Neural crest cell (in vitro differentiated cells): ENCODE measurements at regions not wholly inside any gene's neighbourhood (a gene's known extent, or its start where the extent isn't known, plus 50 kb on each side); places are given as distances from the start of the nearest gene placed in this dataset.
A peak's percentile ranks its signal among the peaks of the same experiment; 100 is the strongest.

Experiments used
- DNase-seq: peaks from one replicate; pipeline ENCODE4 v3.0.0; 2021; ENCODE audit warnings: low read depth, mixed read lengths, low spot score
- H3K27ac Mint-ChIP-seq: one replicate; pipeline ENCODE4 v1.8.0; 2021; ENCODE audit warnings: mild to moderate bottlenecking, mixed read lengths; ENCODE audit not compliant: unreplicated experiment
- H3K27me3 Mint-ChIP-seq: 2 replicates; pipeline ENCODE4 v1.8.0; 2021; ENCODE audit warnings: low read depth, mild to moderate bottlenecking, mixed read lengths
- H3K36me3 Mint-ChIP-seq: 2 replicates; pipeline ENCODE4 v1.8.0; 2021; ENCODE audit warnings: low read depth, mild to moderate bottlenecking, mixed read lengths
- H3K4me1 Mint-ChIP-seq: 2 replicates; pipeline ENCODE4 v1.8.0; 2021; ENCODE audit warnings: mixed read lengths
- H3K4me3 Mint-ChIP-seq: one replicate; pipeline ENCODE4 v1.8.0; 2021; ENCODE audit warnings: mild to moderate bottlenecking, mixed read lengths
- H3K9me3 Mint-ChIP-seq: 2 replicates; pipeline ENCODE4 v1.8.0; 2021; ENCODE audit warnings: mixed read lengths
- TF ChIP-seq, protein P1 (sequence below): fragments of 200-600 bp; sonication (generic); conservative IDR thresholded peaks from 2 replicates; pipeline ENCODE4 v1.5.0; 2021; ENCODE audit warnings: antibody characterized with exemption, mild to moderate bottlenecking

DNA sequence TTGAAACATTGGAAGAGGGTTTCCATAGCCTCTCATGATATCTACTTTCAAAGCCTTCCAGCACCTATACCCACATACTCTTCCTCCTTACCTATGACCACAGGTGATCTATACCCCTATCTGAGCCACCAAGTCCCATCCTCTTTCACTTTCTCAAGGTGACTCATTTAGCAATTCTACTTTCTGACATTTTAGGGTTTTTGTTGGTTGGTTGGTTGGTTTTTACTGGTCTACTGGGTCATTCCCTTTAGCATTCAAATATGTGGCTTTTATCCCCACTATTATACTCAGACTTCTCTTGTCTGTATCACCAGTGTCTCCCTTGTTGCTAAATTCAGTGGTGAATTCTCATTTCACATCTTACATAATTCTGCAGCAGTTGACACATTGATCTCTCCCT is 130.4 kb upstream of the STEAP4 start:
- Mint-ChIP-seq H3K36me3 (no peaks in the 10 kb centered on the region), H3K27me3 (no peaks in the 10 kb centered on the region), H3K27ac (no peak overlapping the region), H3K4me3 (no peak overlapping the region), H3K4me1 (peaks cover 3% of the 10 kb centered on the region), H3K9me3 (no peaks in the 10 kb centered on the region)
- TF ChIP-seq, protein P1, sequence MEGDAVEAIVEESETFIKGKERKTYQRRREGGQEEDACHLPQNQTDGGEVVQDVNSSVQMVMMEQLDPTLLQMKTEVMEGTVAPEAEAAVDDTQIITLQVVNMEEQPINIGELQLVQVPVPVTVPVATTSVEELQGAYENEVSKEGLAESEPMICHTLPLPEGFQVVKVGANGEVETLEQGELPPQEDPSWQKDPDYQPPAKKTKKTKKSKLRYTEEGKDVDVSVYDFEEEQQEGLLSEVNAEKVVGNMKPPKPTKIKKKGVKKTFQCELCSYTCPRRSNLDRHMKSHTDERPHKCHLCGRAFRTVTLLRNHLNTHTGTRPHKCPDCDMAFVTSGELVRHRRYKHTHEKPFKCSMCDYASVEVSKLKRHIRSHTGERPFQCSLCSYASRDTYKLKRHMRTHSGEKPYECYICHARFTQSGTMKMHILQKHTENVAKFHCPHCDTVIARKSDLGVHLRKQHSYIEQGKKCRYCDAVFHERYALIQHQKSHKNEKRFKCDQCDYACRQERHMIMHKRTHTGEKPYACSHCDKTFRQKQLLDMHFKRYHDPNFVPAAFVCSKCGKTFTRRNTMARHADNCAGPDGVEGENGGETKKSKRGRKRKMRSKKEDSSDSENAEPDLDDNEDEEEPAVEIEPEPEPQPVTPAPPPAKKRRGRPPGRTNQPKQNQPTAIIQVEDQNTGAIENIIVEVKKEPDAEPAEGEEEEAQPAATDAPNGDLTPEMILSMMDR = no peak
- DNase-seq = no peak

DNA sequence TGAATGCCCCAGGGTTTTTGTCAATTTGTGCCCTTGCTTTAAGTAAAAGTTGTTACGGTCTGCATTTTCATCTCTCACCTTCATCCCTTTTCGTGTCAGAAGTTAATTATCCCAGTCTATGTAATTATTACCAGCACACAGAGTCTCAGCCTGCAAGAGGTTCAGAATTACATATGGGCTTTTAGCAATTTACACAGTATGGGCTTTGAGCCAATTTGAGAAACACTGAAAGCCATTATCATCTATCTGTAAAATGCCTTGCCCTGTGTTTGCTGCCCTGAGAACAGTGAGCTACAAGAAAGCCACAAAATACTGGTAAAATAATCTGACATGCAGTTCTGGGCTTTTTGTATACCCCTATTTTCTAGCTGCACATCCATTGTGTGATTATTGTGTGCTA is 125.6 kb upstream of the STEAP4 start:
- peaks cover 9% of the 10 kb centered on the region for H3K4me1 Mint-ChIP-seq
- no peaks in the 10 kb centered on the region for H3K9me3 Mint-ChIP-seq
- no peak overlapping the region for H3K27ac Mint-ChIP-seq
- H3K4me3 Mint-ChIP-seq = no peak overlapping the region
- no peak for DNase-seq
- H3K36me3 Mint-ChIP-seq = no peaks in the 10 kb centered on the region
- TF ChIP-seq, protein P1 = no peak
- H3K27me3 Mint-ChIP-seq = no peaks in the 10 kb centered on the region

DNA sequence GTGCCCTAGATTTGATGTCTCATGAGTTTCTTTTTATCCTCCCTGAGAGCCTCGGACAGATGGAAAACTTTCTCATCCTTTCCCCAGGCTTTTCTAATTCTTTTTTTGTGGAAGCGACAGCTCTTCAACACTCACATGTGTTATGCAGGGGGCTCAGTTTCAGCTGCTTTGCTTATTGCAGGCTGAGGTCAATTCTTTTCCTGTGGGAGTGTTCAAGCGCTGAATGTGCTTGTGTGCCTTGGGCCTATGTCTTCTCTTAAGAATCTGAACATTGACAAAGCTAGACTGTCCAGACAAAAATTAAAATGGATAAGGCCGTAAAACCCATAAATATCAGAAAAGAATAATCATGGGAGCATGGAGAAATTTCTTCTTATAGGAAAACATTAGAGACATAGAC is 125.2 kb upstream of the STEAP4 start:
- no peak for DNase-seq
- TF ChIP-seq, protein P1 = no peak
- peaks cover 9% of the 10 kb centered on the region for H3K4me1 Mint-ChIP-seq
- no peak overlapping the region for H3K4me3 Mint-ChIP-seq
- no peaks in the 10 kb centered on the region for H3K36me3 Mint-ChIP-seq
- H3K9me3 Mint-ChIP-seq = no peaks in the 10 kb centered on the region
- H3K27me3 Mint-ChIP-seq = no peaks in the 10 kb centered on the region
- peak overlapping the region; percentile 52 for H3K27ac Mint-ChIP-seq

DNA sequence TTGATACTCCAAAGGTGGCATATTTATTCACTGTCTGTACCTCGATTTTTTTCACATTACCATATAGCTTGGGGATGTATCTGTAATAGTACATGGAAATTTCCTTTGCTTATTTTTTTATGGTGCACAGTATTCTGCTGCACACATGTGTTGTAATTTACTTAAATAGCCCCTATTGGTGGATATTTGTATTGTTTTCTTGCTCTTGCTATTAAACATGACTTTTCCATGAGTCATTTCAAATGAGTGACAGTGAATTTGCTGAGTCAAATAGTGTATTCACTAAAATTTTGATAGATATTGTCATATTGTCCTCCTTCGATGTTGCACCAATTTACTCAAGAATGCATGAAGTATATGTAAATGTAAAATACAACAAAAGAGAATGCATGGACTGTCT is 122.7 kb upstream of the STEAP4 start:
- no peaks in the 10 kb centered on the region for H3K36me3 Mint-ChIP-seq
- H3K4me3 Mint-ChIP-seq = no peak overlapping the region
- H3K27ac Mint-ChIP-seq = no peak overlapping the region
- H3K9me3 Mint-ChIP-seq = no peaks in the 10 kb centered on the region
- H3K27me3 Mint-ChIP-seq = no peaks in the 10 kb centered on the region
- TF ChIP-seq, protein P1 = peak; percentile 33
- no peak for DNase-seq
- H3K4me1 Mint-ChIP-seq = peaks cover 9% of the 10 kb centered on the region

DNA sequence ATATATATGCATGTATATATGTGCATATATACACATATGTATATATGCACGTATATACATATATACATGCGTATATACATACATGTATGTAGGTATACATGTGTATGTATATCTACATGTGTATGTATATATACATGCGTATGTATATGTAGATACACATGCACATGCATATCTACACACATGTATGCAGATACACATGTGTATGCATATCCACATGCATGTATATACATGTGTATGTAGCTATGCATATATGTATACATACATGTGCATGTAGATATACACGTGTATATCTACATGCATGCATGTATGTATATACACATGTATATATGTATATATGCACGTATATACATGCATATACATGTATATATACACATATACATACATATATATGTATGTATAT is 95.8 kb upstream of the STEAP4 start:
- H3K27me3 Mint-ChIP-seq = no peaks in the 10 kb centered on the region
- peaks cover 4% of the 10 kb centered on the region for H3K4me1 Mint-ChIP-seq
- no peak overlapping the region for H3K4me3 Mint-ChIP-seq
- TF ChIP-seq, protein P1 = no peak
- peaks cover 2% of the 10 kb centered on the region for H3K9me3 Mint-ChIP-seq
- DNase-seq = no peak
- no peak overlapping the region for H3K27ac Mint-ChIP-seq
- H3K36me3 Mint-ChIP-seq = no peaks in the 10 kb centered on the region
